ENCODE measurements at regions not wholly inside any gene's neighbourhood (a gene's known extent, or its start where the extent isn't known, plus 50 kb on each side); places are given as distances from the start of the nearest gene placed in this dataset.
A peak's percentile ranks its signal among the peaks of the same experiment; 100 is the strongest.
"Not testable (repeated sequence)": the region's sequence is repeated elsewhere in the genome, so short reads cannot be mapped to it uniquely, and the experiment has no call there.

GRCh38 chr14:22285991-22286390 is 303.0 kb downstream of the DAD1 start:
- no peak for DNase-seq

GRCh38 chr14:22282949-22283348 is 306.1 kb downstream of the DAD1 start:
- DNase-seq, result peak; percentile 40

GRCh38 chr14:22282417-22282816 is 306.6 kb downstream of the DAD1 start:
- no peak for DNase-seq

GRCh38 chr14:22281447-22281874 is 307.6 kb downstream of the DAD1 start:
- DNase-seq, result not testable (repeated sequence)

GRCh38 chr14:22280497-22281316 is 308.3 kb downstream of the DAD1 start:
- no peak for DNase-seq

- DNase-seq, result no peak
Observed at GRCh38 chr14:22276913-22277816, 311.9 kb downstream of the DAD1 start.

GRCh38 chr14:22271838-22272799 is 316.9 kb downstream of the DAD1 start:
- no peak for DNase-seq

- peak; percentile 57 for DNase-seq
Observed at GRCh38 chr14:22268875-22269274, 320.1 kb downstream of the DAD1 start.

GRCh38 chr14:22266683-22267082 is 322.3 kb downstream of the DAD1 start:
- DNase-seq, result no peak

GRCh38 chr14:22266142-22266442 is 322.9 kb downstream of the DAD1 start:
- peak; percentile 17 for DNase-seq

GRCh38 chr14:22265319-22266141 is 323.5 kb downstream of the DAD1 start:
- no peak for DNase-seq

- DNase-seq, result no peak
Observed at GRCh38 chr14:22264759-22265158, 324.3 kb downstream of the DAD1 start.

GRCh38 chr14:22263961-22264360 is 325.1 kb downstream of the DAD1 start:
- no peak for DNase-seq

GRCh38 chr14:22262881-22263280 is 326.1 kb downstream of the DAD1 start:
- DNase-seq, result no peak

GRCh38 chr14:22255017-22255950 is 333.7 kb downstream of the DAD1 start:
- no peak for DNase-seq

- no peak for DNase-seq
Observed at GRCh38 chr14:22252686-22253085, 336.3 kb downstream of the DAD1 start.

GRCh38 chr14:22251090-22251489 is 337.9 kb downstream of the DAD1 start:
- no peak for DNase-seq

- no peak for DNase-seq
Observed at GRCh38 chr14:22249770-22250169, 339.3 kb downstream of the DAD1 start.

GRCh38 chr14:22243971-22244581 is 344.9 kb downstream of the DAD1 start:
- no peak for DNase-seq

- DNase-seq, result peak; percentile 75
Observed at GRCh38 chr14:22238320-22238719, 350.7 kb downstream of the DAD1 start.

Measured in NCI-H226 (cell line).